T1000 (cell line): ENCODE measurements at regions not wholly inside any gene's neighbourhood (a gene's known extent, or its start where the extent isn't known, plus 50 kb on each side); places are given as distances from the start of the nearest gene placed in this dataset.

Source experiments
- DNase-seq: peaks from one replicate; lab custom pipeline; 2025; ENCODE audit warnings: mixed read lengths; lab: John Stamatoyannopoulos, UW

DNA sequence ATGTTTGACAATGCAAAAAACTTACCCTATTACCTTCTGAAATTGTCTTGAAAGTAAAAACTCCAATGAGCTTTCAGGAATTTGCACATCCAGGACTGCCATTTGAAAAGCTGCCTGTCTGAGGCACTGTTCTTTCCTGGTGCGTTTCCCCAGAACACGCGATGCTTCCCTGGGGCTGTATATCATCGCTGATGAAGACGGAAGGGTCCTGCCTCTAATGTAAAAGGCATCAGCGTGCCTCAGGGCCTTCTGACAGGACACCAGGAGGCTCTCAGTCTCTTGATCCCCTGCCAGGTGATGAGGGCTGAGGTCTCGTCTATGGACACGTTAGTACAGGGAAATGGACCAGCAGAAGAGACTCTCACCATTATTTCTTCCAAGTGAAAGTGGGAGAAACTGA is 296.8 kb downstream of the EFNB2 start:
- DNase-seq: no peak

DNA sequence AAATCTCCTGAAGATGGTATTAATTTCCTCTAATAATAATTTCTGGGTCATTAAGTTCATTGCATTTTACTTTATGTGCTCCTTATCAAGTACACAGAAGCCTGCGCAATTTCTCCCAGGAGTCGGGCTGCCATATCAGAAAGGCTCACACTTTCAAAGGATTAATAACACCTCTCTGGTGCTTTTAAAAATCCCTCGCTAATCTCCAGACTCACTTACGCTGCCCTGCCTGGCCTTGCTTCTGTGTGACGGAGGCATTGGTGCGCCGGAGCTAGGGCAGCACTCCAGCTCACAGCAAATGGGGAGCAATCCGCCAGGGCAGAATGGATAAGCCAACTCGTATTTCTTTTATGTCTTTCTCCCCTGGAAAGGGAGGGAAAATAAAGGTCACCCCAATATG is 300.8 kb downstream of the EFNB2 start:
- no peak for DNase-seq

DNA sequence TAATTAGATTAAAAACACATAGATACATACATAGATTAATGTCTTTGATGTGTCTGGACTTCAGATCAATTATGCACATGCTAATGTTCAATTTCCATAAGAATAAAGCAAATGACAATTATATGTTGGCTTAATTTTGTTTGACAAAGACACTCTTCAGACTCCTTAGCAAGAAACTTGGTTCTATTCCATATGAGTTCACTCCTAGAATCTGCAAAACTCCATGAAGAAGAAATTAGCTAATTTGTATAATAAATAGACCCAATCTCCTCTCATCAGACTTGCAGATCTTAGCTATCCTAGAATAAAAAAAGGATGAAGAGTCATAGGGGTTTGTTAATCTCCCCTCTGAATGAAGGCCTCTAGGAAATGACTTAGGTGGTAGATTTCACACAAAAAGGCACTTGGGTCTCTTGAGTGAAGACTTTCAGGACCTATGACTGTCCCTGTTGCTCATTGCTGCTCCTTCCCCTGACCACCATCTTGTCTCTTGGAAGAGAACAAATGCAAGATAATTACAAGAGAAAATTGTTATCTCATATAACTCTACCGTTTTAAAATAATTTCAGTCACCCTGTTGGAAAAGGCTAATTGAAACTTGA is 302.2 kb downstream of the EFNB2 start:
- DNase-seq: no peak

- DNase-seq: no peak
Observed at GRCh38 chr13:106232681-106233080, 302.8 kb downstream of the EFNB2 start.

DNA sequence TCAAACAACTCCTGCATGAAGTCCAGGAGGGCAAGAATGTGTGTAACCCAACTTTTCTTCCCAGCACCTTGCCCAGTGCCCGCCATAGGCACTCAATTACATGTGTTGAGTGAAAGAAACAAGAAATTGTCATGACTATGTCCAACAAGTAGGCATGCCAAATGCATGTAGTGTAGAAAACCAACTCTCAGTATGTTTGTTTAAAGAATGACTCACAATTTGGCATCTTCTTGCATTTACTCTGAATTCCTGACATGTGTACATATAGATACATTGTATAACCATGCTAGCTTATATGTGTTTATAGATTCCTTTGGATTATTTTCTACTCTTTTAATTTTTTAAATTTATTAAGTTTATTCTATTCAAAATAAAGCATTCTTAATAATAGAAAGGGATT is 305.0 kb downstream of the EFNB2 start:
- DNase-seq: no peak

DNA sequence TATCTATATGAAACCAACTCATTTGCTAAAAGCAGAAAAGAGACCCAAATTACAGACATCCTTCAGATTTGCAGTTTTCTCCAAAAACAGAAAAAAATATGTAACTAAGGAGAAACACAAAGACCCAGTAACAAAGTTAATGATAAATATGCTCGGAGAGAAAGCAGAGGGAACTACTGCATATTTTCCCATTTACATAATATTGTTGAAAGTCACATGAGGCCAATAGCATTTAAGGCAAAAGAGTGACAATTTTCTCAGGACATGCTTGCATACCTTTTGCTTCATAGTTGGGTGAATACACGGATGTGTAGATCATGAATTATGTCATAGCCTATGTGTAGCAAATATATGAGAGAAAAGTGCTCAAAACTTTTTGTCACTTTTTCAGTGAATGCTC is 310.3 kb downstream of the EFNB2 start:
- DNase-seq: no peak

DNA sequence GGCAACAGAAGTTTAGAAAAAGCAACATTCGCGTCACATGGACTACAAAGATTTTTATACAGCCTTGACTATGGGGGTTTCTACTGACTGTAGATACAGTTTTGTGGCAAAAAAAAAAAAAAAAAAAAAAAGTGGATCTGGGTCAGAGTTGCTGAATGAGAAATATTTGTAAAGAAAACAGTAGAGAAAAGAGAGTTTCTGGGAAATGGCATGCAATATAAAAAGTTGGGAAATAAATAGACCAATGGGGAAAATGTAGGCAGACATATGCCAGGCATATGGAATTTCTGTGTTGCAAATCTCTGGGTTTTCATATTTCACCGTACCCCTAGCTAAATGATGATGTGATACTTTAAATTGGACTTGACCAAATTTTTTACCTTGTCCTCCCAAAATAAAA is 315.3 kb downstream of the EFNB2 start:
- DNase-seq: no peak

DNA sequence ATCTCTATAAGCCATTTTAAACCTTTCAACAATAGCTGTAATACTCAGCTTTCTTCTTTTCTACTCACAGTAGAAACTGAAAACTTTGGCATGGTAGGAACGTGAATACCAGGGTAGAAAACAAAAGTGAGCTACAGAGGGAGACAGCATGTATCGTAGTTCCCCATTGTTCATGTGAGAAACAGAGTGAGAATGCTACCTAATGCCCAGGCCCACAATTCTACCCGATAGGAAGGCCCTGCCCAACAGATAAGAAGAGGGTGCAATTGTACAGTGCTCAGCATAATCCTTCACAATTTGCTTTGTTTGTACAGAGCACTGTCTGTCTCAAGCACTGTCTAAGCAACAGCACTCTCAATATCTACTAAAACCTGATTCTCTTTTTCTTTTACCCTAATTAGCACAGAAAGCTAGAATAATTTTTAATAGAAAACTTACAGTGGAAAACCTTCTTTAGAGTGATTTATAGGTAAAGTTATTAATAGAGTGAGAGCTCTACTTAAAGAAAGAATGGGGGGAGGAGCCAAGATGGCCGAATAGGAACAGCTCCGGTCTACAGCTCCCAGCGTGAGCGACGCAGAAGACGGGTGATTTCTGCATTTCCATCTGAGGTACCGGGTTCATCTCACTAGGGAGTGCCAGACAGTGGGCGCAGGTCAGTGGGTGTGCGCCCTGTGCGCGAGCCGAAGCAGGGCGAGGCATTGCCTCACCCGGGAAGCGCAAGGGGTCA is 322.3 kb downstream of the EFNB2 start:
- DNase-seq: no peak

GRCh38 chr13:106212386-106213010 is 323.0 kb downstream of the EFNB2 start:
- no peak for DNase-seq

GRCh38 chr13:106210324-106210723 is 325.1 kb downstream of the EFNB2 start:
- no peak for DNase-seq

GRCh38 chr13:106205871-106206270 is 329.6 kb downstream of the EFNB2 start:
- no peak for DNase-seq

- no peak for DNase-seq
Observed at GRCh38 chr13:106197496-106197895, 338.0 kb downstream of the EFNB2 start.

DNA sequence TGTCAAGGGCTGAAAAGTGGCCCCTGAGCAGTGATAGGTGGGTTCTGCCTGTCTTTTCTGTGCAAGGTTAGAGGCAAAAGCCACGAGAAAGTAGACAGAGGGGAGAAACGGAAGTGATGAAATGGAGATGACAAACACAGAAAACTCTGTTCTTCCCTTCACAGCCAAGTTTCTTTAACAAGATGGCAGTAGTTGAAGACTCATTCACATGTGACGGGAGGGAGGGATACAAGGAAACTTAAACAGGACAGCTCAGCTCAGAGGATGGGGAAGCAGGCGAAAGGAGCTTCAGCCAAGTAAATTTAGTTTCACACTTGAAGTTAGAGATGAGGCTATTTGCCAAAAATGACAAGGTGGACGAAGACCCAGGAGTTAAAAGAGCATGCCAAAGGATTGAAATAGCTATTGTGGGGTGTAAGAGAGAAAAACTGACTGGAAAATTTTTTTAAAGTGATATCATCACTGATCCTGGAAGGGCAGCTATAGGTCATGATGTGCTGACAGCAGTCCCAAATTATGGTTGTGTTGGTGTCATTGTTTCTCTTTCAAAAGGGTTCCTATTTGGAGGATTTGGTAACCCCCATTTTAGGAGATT is 347.9 kb downstream of the EFNB2 start:
- DNase-seq: no peak

- no peak for DNase-seq
Observed at GRCh38 chr13:106187101-106187500, 348.4 kb downstream of the EFNB2 start.

DNA sequence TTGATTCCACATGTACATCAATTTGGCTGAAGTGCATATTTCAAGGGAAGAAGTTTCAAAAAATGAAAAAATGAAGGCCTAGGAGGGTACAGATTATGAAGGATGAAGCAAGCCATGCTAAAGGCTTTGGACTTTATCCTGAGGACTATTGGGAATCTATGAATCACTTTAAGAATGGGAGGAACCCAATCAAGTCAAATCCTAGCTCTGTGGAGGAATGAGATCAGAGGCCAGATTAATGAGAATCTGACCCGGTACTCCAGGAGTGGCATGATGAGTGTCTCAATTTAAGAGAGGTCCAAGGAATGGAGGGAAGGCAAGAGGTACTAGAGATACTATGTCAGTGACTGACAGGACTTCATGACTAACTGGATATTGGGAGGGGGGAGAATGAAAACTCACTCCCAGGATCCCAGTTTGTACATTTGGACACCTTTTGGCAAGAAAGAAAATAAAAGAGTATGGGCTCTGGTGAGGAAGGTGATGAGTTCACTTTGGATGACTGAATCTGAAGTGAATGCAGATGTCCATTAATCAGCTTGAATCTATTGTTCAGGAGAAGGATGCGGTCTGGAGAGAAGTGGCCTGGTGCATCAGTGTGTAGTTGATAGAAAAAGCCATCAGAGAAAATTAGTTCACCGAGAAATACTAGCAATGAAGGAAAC is 349.0 kb downstream of the EFNB2 start:
- no peak for DNase-seq

DNA sequence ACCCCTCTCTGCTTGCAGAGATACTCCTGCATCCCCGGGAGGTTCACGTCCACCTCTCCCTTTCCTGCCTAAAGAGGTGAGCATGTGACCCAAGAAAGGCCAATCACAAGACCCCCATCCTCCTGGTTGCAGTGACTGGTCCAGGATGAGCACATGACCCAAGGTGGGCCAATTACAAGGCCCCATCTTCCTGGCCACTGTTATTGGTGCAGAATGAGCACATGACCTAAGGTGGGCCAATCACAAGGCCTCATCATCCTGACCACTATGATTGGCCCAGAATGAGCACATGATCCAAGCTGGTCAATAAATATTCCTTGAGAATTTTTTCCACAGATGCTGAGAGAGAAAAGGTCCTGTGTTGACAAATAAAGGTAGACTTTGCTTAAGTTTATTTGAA is 350.7 kb downstream of the EFNB2 start:
- DNase-seq: no peak

DNA sequence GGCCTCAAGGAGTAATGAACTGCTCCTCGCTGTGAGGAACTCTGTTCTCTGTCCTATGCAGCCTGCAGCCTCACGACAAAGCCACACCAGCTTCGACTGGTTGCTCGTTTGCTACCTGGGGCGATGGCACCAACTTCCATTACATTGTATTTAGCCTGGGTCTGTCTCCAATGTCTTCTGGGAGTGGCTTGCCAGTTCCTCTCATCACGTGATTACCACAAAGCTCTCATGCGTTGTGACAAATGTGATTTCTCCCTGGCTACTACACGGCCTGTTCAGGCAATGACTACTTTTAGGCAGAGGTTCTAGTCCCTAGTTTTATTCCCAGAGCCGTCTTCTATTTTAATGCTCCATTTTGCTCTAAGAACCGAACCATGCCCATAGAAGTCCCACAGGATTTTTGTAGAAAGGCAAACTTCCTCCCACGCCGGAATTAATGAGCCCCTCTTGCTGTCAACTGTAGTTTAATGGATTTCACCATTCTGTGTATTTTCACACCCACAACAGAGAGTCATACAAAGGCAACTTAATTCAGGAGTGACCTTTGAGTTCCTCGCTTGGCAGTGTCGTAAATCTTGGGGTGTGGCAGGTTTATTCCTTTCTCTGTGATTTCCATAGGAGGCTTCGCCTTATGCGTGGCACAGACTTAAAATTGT is 351.9 kb downstream of the EFNB2 start:
- DNase-seq: no peak

DNA sequence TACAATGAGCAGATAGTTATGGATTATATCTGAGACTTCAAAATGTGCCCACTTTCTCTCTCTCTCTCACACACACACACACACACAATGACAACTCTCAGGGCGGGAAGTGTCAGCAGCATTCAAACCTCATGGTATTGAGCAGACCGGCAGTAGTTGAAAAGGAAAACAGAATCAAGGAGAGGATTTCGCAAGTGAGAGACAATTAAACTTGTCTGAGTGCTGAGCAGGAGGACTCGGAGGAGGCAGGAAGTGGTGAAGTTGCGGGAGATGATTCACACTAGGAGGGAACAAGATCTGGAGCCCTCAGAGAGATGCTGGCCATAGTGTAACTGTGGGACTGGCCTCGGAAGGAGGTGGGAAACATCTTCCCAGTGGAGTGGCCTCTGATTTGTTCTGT is 353.1 kb downstream of the EFNB2 start:
- no peak for DNase-seq

GRCh38 chr13:106178816-106179215 is 356.6 kb downstream of the EFNB2 start:
- no peak for DNase-seq

DNA sequence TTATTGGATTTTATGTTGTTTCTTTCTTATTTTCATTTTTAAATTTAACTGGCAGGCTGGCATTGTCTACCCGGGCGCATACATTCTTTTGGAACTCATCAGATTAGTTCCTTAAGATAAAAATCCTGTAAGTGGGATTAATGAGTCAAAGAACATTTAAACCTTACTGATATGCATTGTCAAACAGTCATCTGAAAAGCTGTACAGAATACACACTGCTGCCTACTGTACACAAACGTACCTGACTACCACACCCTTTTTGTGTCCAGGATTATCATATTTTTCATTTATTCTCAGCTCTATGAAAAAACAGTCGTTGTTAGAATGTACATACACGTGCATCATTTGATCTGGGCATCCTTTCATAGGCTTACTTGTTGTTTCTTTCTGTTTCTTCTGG is 358.3 kb downstream of the EFNB2 start:
- DNase-seq: no peak

DNA sequence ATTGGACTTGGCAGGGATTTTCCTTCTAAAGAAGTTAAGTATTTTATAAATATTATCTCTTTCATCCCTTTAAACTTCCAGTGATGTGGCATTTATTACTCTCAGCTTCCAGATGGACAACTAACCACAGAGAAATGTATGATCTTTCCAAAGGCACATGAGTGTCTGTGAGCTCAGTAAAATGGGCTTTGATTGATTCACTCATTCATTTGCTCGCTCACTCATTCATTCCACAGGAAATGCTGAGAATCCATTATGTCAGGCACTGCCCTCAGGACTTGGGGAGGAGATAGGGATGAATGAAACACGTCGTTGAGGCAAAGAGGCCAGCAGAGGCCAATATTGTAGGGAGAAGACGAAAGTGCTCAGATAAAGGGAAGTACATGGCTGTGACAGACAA is 359.3 kb downstream of the EFNB2 start:
- no peak for DNase-seq
